NB4 (cell line): ENCODE measurements at regions not wholly inside any gene's neighbourhood (a gene's known extent, or its start where the extent isn't known, plus 50 kb on each side); places are given as distances from the start of the nearest gene placed in this dataset.
A peak's percentile ranks its signal among the peaks of the same experiment; 100 is the strongest.
"Not testable (repeated sequence)": the region's sequence is repeated elsewhere in the genome, so short reads cannot be mapped to it uniquely, and the experiment has no call there.

Experiments used
- DNase-seq: peaks from one replicate; pipeline ENCODE4 v3.0.0; 2010; ENCODE audit warnings: low read depth
- H3K4me3 ChIP-seq: one replicate; pipeline ENCODE4 v1.5.1; 2011; ENCODE audit warnings: mild to moderate bottlenecking, low read depth, low read length, moderate library complexity
- CTCF ChIP-seq: IDR thresholded peaks from one replicate; pipeline ENCODE4 v1.5.1; 2012; ENCODE audit warnings: low read depth, low read length
- MAX ChIP-seq: IDR thresholded peaks from 2 replicates; pipeline ENCODE4 v1.6.1; 2011; ENCODE audit warnings: low read depth, low read length
- MYC ChIP-seq: IDR thresholded peaks from 2 replicates; pipeline ENCODE4 v1.6.1; 2011; ENCODE audit warnings: low read depth, low read length
- POLR2A ChIP-seq: IDR thresholded peaks from 2 replicates; pipeline ENCODE4 v1.6.1; 2011; ENCODE audit warnings: mild to moderate bottlenecking; ENCODE audit not compliant: insufficient read length; ENCODE audit errors: extremely low read depth

- DNase-seq = no peak
- TF ChIP-seq MAX (no peak), POLR2A (no peak)
- H3K4me3 ChIP-seq = no peak overlapping the region
Measured at GRCh38 chr12:27133022-27133590, 50.7 kb upstream of the C12orf71 start.

- no peak for TF ChIP-seq MYC
- TF ChIP-seq POLR2A = no peak
- TF ChIP-seq CTCF = no peak
- TF ChIP-seq MAX = no peak
- no peak for DNase-seq
Measured at GRCh38 chr12:27140478-27140969, 58.1 kb upstream of the C12orf71 start.

GRCh38 chr12:27142101-27142721, 59.8 kb upstream of the C12orf71 start:
- peak; percentile 91 for DNase-seq
- no peak for TF ChIP-seq MYC
- TF ChIP-seq CTCF = peak; percentile 100
- TF ChIP-seq POLR2A = no peak
- peak; percentile 43; the same call in 1 of the 2 replicates for TF ChIP-seq MAX
- no peak overlapping the region for H3K4me3 ChIP-seq

More at GRCh38 chr12:27140478-27140969, 58.1 kb upstream of the C12orf71 start:
- no peak overlapping the region for H3K4me3 ChIP-seq

GRCh38 chr12:27143256-27144069, 61.1 kb upstream of the C12orf71 start:
- peak; percentile 73 for DNase-seq
- peak overlapping the region; percentile 12 for H3K4me3 ChIP-seq
- TF ChIP-seq POLR2A = no peak
- TF ChIP-seq MAX = no peak
- TF ChIP-seq MYC = no peak
- no peak for TF ChIP-seq CTCF

GRCh38 chr12:27145725-27146124, 63.3 kb upstream of the C12orf71 start:
- not testable (repeated sequence) for DNase-seq, H3K4me3 ChIP-seq

GRCh38 chr12:27148373-27148772, 66.0 kb upstream of the C12orf71 start:
- no peak overlapping the region for H3K4me3 ChIP-seq
- TF ChIP-seq MAX (no peak), CTCF (no peak), MYC (no peak), POLR2A (no peak)
- DNase-seq = no peak
